ENCODE measurements at regions not wholly inside any gene's neighbourhood (a gene's known extent, or its start where the extent isn't known, plus 50 kb on each side); places are given as distances from the start of the nearest gene placed in this dataset.

DNA sequence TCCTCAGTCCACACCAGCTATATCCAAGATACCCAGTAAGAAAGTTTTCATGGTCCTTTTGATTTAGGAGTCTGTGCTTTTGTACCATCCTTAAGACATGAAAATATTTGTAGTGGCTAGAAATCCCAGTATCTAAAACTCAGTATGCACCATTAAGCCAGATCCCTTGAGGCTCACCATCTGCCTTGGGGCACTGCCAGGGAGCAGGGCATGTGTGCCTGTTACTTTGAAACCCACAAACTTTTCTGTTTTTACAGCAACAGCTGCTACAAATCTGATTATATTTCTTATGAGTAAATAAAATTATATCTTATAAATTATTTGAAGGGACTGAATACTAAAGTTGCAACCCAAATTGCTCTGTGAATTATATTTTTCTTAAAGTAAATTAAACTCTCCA is 290.5 kb upstream of the MANEA start (continued):
- TF ChIP-seq, protein P1, sequence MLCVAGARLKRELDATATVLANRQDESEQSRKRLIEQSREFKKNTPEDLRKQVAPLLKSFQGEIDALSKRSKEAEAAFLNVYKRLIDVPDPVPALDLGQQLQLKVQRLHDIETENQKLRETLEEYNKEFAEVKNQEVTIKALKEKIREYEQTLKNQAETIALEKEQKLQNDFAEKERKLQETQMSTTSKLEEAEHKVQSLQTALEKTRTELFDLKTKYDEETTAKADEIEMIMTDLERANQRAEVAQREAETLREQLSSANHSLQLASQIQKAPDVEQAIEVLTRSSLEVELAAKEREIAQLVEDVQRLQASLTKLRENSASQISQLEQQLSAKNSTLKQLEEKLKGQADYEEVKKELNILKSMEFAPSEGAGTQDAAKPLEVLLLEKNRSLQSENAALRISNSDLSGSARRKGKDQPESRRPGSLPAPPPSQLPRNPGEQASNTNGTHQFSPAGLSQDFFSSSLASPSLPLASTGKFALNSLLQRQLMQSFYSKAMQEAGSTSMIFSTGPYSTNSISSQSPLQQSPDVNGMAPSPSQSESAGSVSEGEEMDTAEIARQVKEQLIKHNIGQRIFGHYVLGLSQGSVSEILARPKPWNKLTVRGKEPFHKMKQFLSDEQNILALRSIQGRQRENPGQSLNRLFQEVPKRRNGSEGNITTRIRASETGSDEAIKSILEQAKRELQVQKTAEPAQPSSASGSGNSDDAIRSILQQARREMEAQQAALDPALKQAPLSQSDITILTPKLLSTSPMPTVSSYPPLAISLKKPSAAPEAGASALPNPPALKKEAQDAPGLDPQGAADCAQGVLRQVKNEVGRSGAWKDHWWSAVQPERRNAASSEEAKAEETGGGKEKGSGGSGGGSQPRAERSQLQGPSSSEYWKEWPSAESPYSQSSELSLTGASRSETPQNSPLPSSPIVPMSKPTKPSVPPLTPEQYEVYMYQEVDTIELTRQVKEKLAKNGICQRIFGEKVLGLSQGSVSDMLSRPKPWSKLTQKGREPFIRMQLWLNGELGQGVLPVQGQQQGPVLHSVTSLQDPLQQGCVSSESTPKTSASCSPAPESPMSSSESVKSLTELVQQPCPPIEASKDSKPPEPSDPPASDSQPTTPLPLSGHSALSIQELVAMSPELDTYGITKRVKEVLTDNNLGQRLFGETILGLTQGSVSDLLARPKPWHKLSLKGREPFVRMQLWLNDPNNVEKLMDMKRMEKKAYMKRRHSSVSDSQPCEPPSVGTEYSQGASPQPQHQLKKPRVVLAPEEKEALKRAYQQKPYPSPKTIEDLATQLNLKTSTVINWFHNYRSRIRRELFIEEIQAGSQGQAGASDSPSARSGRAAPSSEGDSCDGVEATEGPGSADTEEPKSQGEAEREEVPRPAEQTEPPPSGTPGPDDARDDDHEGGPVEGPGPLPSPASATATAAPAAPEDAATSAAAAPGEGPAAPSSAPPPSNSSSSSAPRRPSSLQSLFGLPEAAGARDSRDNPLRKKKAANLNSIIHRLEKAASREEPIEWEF (CRISPR knock-in tag; IDR thresholded peaks at IDR 0.05), result no peak
- TF ChIP-seq CHD2 (IDR thresholded peaks at IDR 0.05; ENCODE audit: low read depth, low read length) (no peak), MYBL2 (IDR thresholded peaks at IDR 0.05; ENCODE audit: low read depth) (no peak), MYBL2 (CRISPR knock-in tag; IDR thresholded peaks at IDR 0.05; ENCODE audit: borderline replicate concordance) (no peak), ZNF586 (CRISPR knock-in tag; conservative IDR thresholded peaks at IDR 0.05) (no peak), ATF1 (CRISPR knock-in tag; IDR thresholded peaks at IDR 0.05) (no peak), ATF1 (tag; IDR thresholded peaks at IDR 0.05) (no peak), MXI1 (IDR thresholded peaks at IDR 0.05; ENCODE audit: low read depth, low read length) (no peak)

DNA sequence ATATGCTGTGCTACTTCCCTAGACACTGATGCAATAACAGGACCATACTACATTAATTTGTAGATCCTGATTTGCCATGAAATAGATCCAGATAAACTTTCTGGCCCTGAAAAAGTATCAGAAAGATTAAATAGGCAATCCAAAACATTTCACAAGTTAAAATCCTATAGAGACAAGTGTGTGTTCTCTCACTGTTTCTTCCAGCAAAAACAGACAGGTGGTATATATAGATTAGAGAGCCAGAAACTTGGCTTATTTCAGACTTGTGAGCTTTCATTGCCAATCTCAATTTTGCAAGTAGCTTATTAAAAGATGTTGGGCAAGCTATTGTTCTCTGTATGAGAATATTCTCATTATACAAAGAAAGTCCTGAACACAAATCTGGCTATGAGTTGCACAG is 289.1 kb upstream of the MANEA start:
- Histone ChIP-seq H3K9me1 (ENCODE audit: control insufficient read depth, insufficient read depth, low read length) (no peaks in the 10 kb centered on the region), H4K20me1 (replicated peaks; ENCODE audit: control insufficient read depth, insufficient read depth, low read length) (no peaks in the 10 kb centered on the region), H2AFZ (ENCODE audit: low read depth, low read length) (no peak overlapping the region), H3K36me3 (ENCODE audit: control insufficient read depth, insufficient read depth, low read length) (no peaks in the 10 kb centered on the region), H3K9me3 (replicated peaks; ENCODE audit: control insufficient read depth, insufficient read depth, low read depth, low read length) (no peaks in the 10 kb centered on the region), H3K27me3 (ENCODE audit: control insufficient read depth in 2 of 2, insufficient read depth in 2 of 2, low read length in 2 of 2) (no peaks in the 10 kb centered on the region), H3K79me2 (ENCODE audit: control insufficient read depth, insufficient read depth, low read length) (no peaks in the 10 kb centered on the region), H3K9ac (ENCODE audit: insufficient read depth in 1 of 2, low read depth in 2 of 2, low read length in 2 of 2) (no peak overlapping the region), H3K27ac (ENCODE audit: extremely low read depth, low read depth, low read length) (no peak overlapping the region), H3K4me1 (replicated peaks in 1 of 2; ENCODE audit: control insufficient read depth in 2 of 2, insufficient read depth in 2 of 2, low read length in 2 of 2) (no peaks in the 10 kb centered on the region), H3K4me2 (ENCODE audit: insufficient read depth, low read length) (no peak overlapping the region), H3K4me3 (no peak overlapping the region)
- FAIRE-seq, result no peak
- intact Hi-C loops (cut with micrococcal nuclease) (no loop called here), in situ Hi-C loops (cut with MboI) (no loop called here)
- POLR2A ChIA-PET, result no interaction called here
- CTCF ChIA-PET (ENCODE audit: low intra/inter-chr PET ratio), result no interaction called here
- DNase-seq (ENCODE audit: extremely low read depth in 1 of 4, low spot score in 3 of 4), result no peak
- no peak for ATAC-seq
- BruUV-seq (replicated peaks), result no TSS peak
- TF ChIP-seq, protein P2, sequence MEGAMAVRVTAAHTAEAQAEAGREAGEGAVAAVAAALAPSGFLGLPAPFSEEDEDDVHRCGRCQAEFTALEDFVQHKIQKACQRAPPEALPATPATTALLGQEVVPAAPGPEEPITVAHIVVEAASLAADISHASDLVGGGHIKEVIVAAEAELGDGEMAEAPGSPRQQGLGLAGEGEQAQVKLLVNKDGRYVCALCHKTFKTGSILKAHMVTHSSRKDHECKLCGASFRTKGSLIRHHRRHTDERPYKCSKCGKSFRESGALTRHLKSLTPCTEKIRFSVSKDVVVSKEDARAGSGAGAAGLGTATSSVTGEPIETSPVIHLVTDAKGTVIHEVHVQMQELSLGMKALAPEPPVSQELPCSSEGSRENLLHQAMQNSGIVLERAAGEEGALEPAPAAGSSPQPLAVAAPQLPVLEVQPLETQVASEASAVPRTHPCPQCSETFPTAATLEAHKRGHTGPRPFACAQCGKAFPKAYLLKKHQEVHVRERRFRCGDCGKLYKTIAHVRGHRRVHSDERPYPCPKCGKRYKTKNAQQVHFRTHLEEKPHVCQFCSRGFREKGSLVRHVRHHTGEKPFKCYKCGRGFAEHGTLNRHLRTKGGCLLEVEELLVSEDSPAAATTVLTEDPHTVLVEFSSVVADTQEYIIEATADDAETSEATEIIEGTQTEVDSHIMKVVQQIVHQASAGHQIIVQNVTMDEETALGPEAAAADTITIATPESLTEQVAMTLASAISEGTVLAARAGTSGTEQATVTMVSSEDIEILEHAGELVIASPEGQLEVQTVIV (CRISPR knock-in tag; IDR thresholded peaks at IDR 0.05; ENCODE audit: borderline replicate concordance), result no peak
- TF ChIP-seq RBM39 (optimal IDR thresholded peaks at IDR 0.05; ENCODE audit: low read depth, low read length) (no peak), ARNT (IDR thresholded peaks at IDR 0.05) (no peak), RNF2 (IDR thresholded peaks at IDR 0.05) (no peak), ZNF134 (CRISPR knock-in tag; conservative IDR thresholded peaks at IDR 0.05) (no peak), NR2F6 (CRISPR knock-in tag; IDR thresholded peaks at IDR 0.05) (no peak), NFE2 (IDR thresholded peaks at IDR 0.05; ENCODE audit: low read depth) (no peak), DACH1 (IDR thresholded peaks at IDR 0.05; ENCODE audit: partially characterized antibody) (no peak), RB1 (IDR thresholded peaks at IDR 0.05; ENCODE audit: low read depth) (no peak), ZNF695 (CRISPR knock-in tag; IDR thresholded peaks at IDR 0.05) (no peak), HNRNPK (IDR thresholded peaks at IDR 0.05; ENCODE audit: low read depth, low read length, poor library complexity, severe bottlenecking) (no peak)
